B cell (primary cell): ENCODE measurements at regions not wholly inside any gene's neighbourhood (a gene's known extent, or its start where the extent isn't known, plus 50 kb on each side); places are given as distances from the start of the nearest gene placed in this dataset.

Source experiments
- ATAC-seq: fragments of 200-7000 bp; cut with Tn5 transposase; one replicate; pipeline ENCODE4 v1.10.0; 2021; ENCODE audit warnings: low read depth, mild to moderate bottlenecking, moderate number of reproducible peaks, moderate library complexity
- CTCF ChIA-PET: fragments of 350-600 bp; sonication (Branson Sonifier 250); formaldehyde crosslinking; loops from one replicate; lab custom pipeline; 2021; ENCODE audit warnings: antibody characterized with exemption, inconsistent platforms; lab: Charles Lee
- POLR2A ChIA-PET: fragments of 350-600 bp; sonication (Branson Sonifier 250); formaldehyde crosslinking; loops from one replicate; lab custom pipeline; 2021; ENCODE audit warnings: antibody characterized with exemption; lab: Charles Lee
- DNase-seq: peaks from one replicate; pipeline ENCODE4 v3.0.0; 2013
- H2AFZ ChIP-seq: 2 replicates; pipeline ENCODE4 v1.6.1; 2012; ENCODE audit warnings: mild to moderate bottlenecking, low read depth, low read length; ENCODE audit not compliant: insufficient read depth, poor library complexity, severe bottlenecking
- H3K27ac ChIP-seq, 2 donors: 1 replicate in 1 of 2; 2 replicates in 1 of 2; pipeline ENCODE4 v1.5.1; 2012 to 2013; ENCODE audit warnings: low read length in 2 of 2, mild to moderate bottlenecking in 2 of 2, moderate library complexity in 1 of 2
- H3K27me3 ChIP-seq, 4 experiments: fragments of 200-600 bp in 1 of 4; sonication (generic) in 1 of 4; replicated peaks in 1 of 4; 1 replicate in 2 of 4; 2 replicates in 2 of 4; pipeline versions ENCODE4 v1.6.1 to v1.7.0; 2013 to 2016; ENCODE audit warnings: low read length in 3 of 4, mild to moderate bottlenecking in 2 of 4, mixed read lengths in 1 of 4, moderate library complexity in 1 of 4; ENCODE audit not compliant: insufficient read depth in 4 of 4, control insufficient read depth in 3 of 4; ENCODE audit errors: control extremely low read depth in 1 of 4
- H3K36me3 ChIP-seq, 2 experiments: replicated peaks in 1 of 2; 1 replicate in 1 of 2; 2 replicates in 1 of 2; pipeline versions ENCODE4 v1.6.1 to v1.7.1; 2013; ENCODE audit warnings: low read length in 1 of 2; ENCODE audit not compliant: insufficient read depth in 2 of 2, control insufficient read depth in 1 of 2; ENCODE audit errors: control extremely low read depth in 1 of 2, extremely low read depth in 1 of 2
- H3K4me1 ChIP-seq, 2 donors: fragments of 200-600 bp in 1 of 2; sonication (generic) in 1 of 2; 1 replicate in 1 of 2; 2 replicates in 1 of 2; pipeline versions ENCODE4 v1.5.1 to v1.6.1; 2013 to 2017; ENCODE audit warnings: low read length in 2 of 2; ENCODE audit not compliant: control insufficient read depth in 2 of 2, insufficient read depth in 2 of 2
- H3K4me2 ChIP-seq: replicated peaks from 2 replicates; pipeline ENCODE3; 2012; ENCODE audit warnings: mild to moderate bottlenecking, low read depth, low read length; ENCODE audit not compliant: poor library complexity, severe bottlenecking
- H3K4me3 ChIP-seq, 5 experiments: fragments of 200-600 bp in 1 of 5; sonication (generic) in 1 of 5; 1 replicate in 3 of 5; 2 replicates in 2 of 5; pipeline versions ENCODE4 v1.5.1 to v1.7.0; 2011 to 2016; ENCODE audit warnings: low read length in 4 of 5, mild to moderate bottlenecking in 4 of 5, low read depth in 2 of 5, control low read depth in 1 of 5, moderate library complexity in 1 of 5; ENCODE audit not compliant: insufficient read depth in 1 of 5; ENCODE audit errors: control extremely low read depth in 1 of 5, extremely low read depth in 1 of 5
- H3K79me2 ChIP-seq: fragments of 200-600 bp; sonication (generic); one replicate; pipeline ENCODE4 v1.6.0; 2016; ENCODE audit warnings: low read length; ENCODE audit not compliant: control insufficient read depth, insufficient read depth
- H3K9ac ChIP-seq: fragments of 200-600 bp; sonication (generic); 2 replicates; pipeline ENCODE4 v1.6.1; 2017; ENCODE audit warnings: mild to moderate bottlenecking, low read length, moderate library complexity
- H3K9me3 ChIP-seq, 3 donors: one replicate each; pipeline versions ENCODE4 v1.6.1 to v1.7.1; 2013; ENCODE audit warnings: low read length in 2 of 3; ENCODE audit not compliant: control insufficient read depth in 2 of 3, insufficient read depth in 1 of 3; ENCODE audit errors: control extremely low read depth in 1 of 3
- H4K20me1 ChIP-seq: 2 replicates; pipeline ENCODE4 v1.6.0; 2012; ENCODE audit warnings: mild to moderate bottlenecking, low read length; ENCODE audit not compliant: insufficient read depth, control insufficient read depth, poor library complexity, severe bottlenecking
- H3K27ac Mint-ChIP-seq: one replicate; pipeline ENCODE4 v1.8.0; 2021; ENCODE audit warnings: mixed read lengths
- H3K27me3 Mint-ChIP-seq: one replicate; pipeline ENCODE4 v1.8.0; 2021; ENCODE audit warnings: mixed read lengths
- H3K4me1 Mint-ChIP-seq: one replicate; pipeline ENCODE4 v1.8.0; 2021; ENCODE audit warnings: mixed read lengths
- H3K4me3 Mint-ChIP-seq: one replicate; pipeline ENCODE4 v1.8.0; 2021; ENCODE audit warnings: mixed read lengths
- H3K9me3 Mint-ChIP-seq: one replicate; pipeline ENCODE4 v1.8.0; 2022; ENCODE audit warnings: mixed read lengths; ENCODE audit not compliant: insufficient read depth
- CTCF ChIP-seq: fragments of 200-600 bp; IDR thresholded peaks from one replicate; pipeline ENCODE4 v1.8.0; 2022; ENCODE audit warnings: antibody characterized with exemption, mild to moderate bottlenecking
- EZH2 ChIP-seq: IDR thresholded peaks from 2 replicates; pipeline ENCODE4 v1.6.1; 2012; ENCODE audit warnings: borderline replicate concordance, low read depth, mild to moderate bottlenecking, moderate library complexity, low read length; ENCODE audit not compliant: insufficient read depth, poor library complexity, severe bottlenecking
- WGBS: methylation state at CpG from one replicate; pipeline ENCODE4 v1.1.5; 2013; ENCODE audit warnings: missing lambda C conversion rate; ENCODE audit not compliant: insufficient coverage; 5-methylcytosine and 5-hydroxymethylcytosine counted together
- intact Hi-C: fragments of 100-400 bp; cut with micrococcal nuclease; formaldehyde crosslinking; loops from one replicate; pipeline ENCODE4 v1.10.0; 2022

GRCh38 chr6:87824958-87825491 is 123.0 kb upstream of the AKIRIN2 start:
- Mint-ChIP-seq H3K27ac (peak overlapping the region; percentile 69), H3K27me3 (no peaks in the 10 kb centered on the region), H3K9me3 (no peaks in the 10 kb centered on the region), H3K4me3 (peak overlapping the region; percentile 51), H3K4me1 (peaks cover 24% of the 10 kb centered on the region)
- H3K79me2 ChIP-seq: no peaks in the 10 kb centered on the region
- peak overlapping the region; percentile 38 for H3K4me2 ChIP-seq
- H3K9me3 ChIP-seq: no peaks in the 10 kb centered on the region
- TF ChIP-seq CTCF: no peak
- H3K27ac ChIP-seq: peak overlapping the region in 1 of 2 donors; percentile 62
- peak overlapping the region; percentile 21 for H2AFZ ChIP-seq
- DNase-seq (no peak), ATAC-seq (no peak)
- H3K9ac ChIP-seq: peak overlapping the region; percentile 16
- no peaks in the 10 kb centered on the region for H3K36me3 ChIP-seq
- POLR2A ChIA-PET: interaction anchor here (1.3 to 1.5 kb wide), 2 partner anchors 9 to 123 kb away, joined by 3 read pairs; partner anchors contain the start of gene AKIRIN2
- intact Hi-C loops: loop anchor here (2.0 kb wide), 1 partner anchor 16 kb away; no protein-coding TSS in a partner anchor
- H4K20me1 ChIP-seq: no peaks in the 10 kb centered on the region
- WGBS: 60% methylated on average over 1 of the region's 2 CpGs
- H3K4me1 ChIP-seq: peaks cover 17 to 19% of the 10 kb centered on the region in 2 donors
- no peaks in the 10 kb centered on the region for H3K27me3 ChIP-seq
- CTCF ChIA-PET: interaction anchor here (0.6 to 1.8 kb wide), 2 partner anchors 105 to 413 kb away, joined by 3 to 6 read pairs; no protein-coding TSS in a partner anchor
- H3K4me3 ChIP-seq: no peak overlapping the region

- no peak for ATAC-seq
These were observed 120.0 kb upstream of the AKIRIN2 start for GRCh38 chr6:87822011-87822410.

More at GRCh38 chr6:87822011-87822410, 120.0 kb upstream of the AKIRIN2 start:
- Histone ChIP-seq H3K4me2 (no peak overlapping the region), H2AFZ (no peak overlapping the region), H3K36me3 (no peaks in the 10 kb centered on the region), H3K27ac (no peak overlapping the region), H3K9ac (no peak overlapping the region), H3K4me1 (peaks cover 17% of the 10 kb centered on the region in 2 donors), H4K20me1 (no peaks in the 10 kb centered on the region), H3K9me3 (no peaks in the 10 kb centered on the region), H3K4me3 (no peak overlapping the region), H3K79me2 (no peaks in the 10 kb centered on the region), H3K27me3 (no peaks in the 10 kb centered on the region)
- no peaks in the 10 kb centered on the region for H3K9me3 Mint-ChIP-seq
- no peaks in the 10 kb centered on the region for H3K27me3 Mint-ChIP-seq
- CTCF ChIA-PET: interaction anchor here (1.0 to 1.2 kb wide), 2 partner anchors 10 to 416 kb away, joined by 3 read pairs; no protein-coding TSS in a partner anchor
- no peak overlapping the region for H3K27ac Mint-ChIP-seq
- DNase-seq: no peak
- POLR2A ChIA-PET: no interaction called here
- TF ChIP-seq CTCF (no peak), EZH2 (no peak)
- intact Hi-C loops: no loop called here
- H3K4me3 Mint-ChIP-seq: no peak overlapping the region
- peaks cover 20% of the 10 kb centered on the region for H3K4me1 Mint-ChIP-seq
